ENCODE measurements at regions not wholly inside any gene's neighbourhood (a gene's known extent, or its start where the extent isn't known, plus 50 kb on each side); places are given as distances from the start of the nearest gene placed in this dataset.

DNA sequence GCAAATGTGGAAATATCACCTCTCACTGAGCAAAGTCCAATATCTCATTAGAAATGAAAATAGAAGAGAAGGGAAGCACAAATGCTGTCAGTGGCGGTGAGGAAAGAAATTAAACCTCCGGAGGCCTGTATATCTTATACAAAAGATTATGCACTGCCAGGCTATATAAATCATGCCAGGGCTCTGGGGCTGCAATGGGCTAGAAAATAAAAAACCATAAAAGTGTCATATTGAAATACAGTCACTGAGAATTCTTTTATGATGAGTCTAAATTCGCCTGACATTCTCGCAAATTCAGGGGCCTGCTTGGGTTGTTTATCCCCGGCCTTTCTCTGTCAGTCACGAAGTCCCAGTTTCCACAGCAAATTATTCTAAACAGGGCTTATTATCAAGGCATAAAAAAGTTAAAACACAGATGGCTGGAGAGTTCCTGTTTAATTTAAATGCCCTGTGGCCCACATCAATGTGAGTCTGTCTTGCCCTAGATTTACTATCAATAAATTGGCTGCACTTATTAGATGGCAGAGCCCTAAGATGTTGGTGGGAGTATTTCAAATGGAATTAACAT is 193.8 kb downstream of the SNX10 start:
- Histone ChIP-seq H3K23ac (ENCODE audit: insufficient read length) (no peak overlapping the region), H4K20me1 (replicated peaks in 1 of 2; ENCODE audit: control insufficient read depth in 1 of 2, insufficient read depth in 2 of 2, low read length in 2 of 2) (no peaks in the 10 kb centered on the region), H3K27ac (ENCODE audit: low read depth, low read length) (no peak overlapping the region), H3K56ac (replicated peaks; ENCODE audit: insufficient read length, low read depth, low read length) (no peak overlapping the region), H3K9ac (replicated peaks in 1 of 4; ENCODE audit: extremely low read depth in 1 of 4, low read depth in 3 of 4, low read length in 3 of 4) (no peak overlapping the region), H3K79me1 (ENCODE audit: low read depth, low read length) (no peaks in the 10 kb centered on the region), H4K91ac (replicated peaks; ENCODE audit: insufficient read length, low read length) (no peak overlapping the region), H3K14ac (ENCODE audit: insufficient read length) (no peak overlapping the region), H2BK120ac (replicated peaks; ENCODE audit: low read depth, low read length) (no peak overlapping the region), H2BK20ac (ENCODE audit: low read length) (no peak overlapping the region), H3K4me2 (ENCODE audit: insufficient read depth in 1 of 2, low read depth in 2 of 2, low read length in 2 of 2) (no peak overlapping the region), H2BK5ac (ENCODE audit: low read depth, low read length) (no peak overlapping the region), H2BK15ac (ENCODE audit: low read length) (no peak overlapping the region), H3K36me3 (ENCODE audit: control insufficient read depth in 2 of 4, insufficient read depth in 4 of 4, low read length in 3 of 4) (no peaks in the 10 kb centered on the region), H2AFZ (ENCODE audit: low read length) (no peak overlapping the region), H2BK12ac (ENCODE audit: low read depth, low read length) (no peak overlapping the region), H2AK5ac (ENCODE audit: low read depth, low read length) (no peak overlapping the region), H3K4me1 (replicated peaks in 1 of 4; ENCODE audit: control insufficient read depth in 3 of 4, insufficient read depth in 4 of 4, low read length in 3 of 4) (peaks cover 0 to 3% (median 1%) of the 10 kb centered on the region in 4 experiments; a peak in 3 of 7 replicates), H4K5ac (ENCODE audit: insufficient read length, low read depth, low read length) (no peak overlapping the region), H3K23me2 (ENCODE audit: low read depth, low read length) (no peaks in the 10 kb centered on the region), H3K9me3 (ENCODE audit: insufficient read depth in 2 of 2, low read depth in 1 of 2, low read length in 1 of 2) (no peaks in the 10 kb centered on the region), H3K27me3 (replicated peaks in 1 of 4; ENCODE audit: control insufficient read depth in 3 of 4, extremely low read depth in 1 of 4, insufficient read depth in 3 of 4, low read length in 3 of 4) (no peaks in the 10 kb centered on the region), H3K18ac (ENCODE audit: extremely low read depth, low read length) (no peak overlapping the region), H3K4me3 (ENCODE audit: extremely low read depth in 1 of 4, insufficient read depth in 2 of 4, low read depth in 3 of 4, low read length in 4 of 4) (no peak overlapping the region), H4K8ac (ENCODE audit: extremely low read depth, insufficient read depth, low read length) (no peak overlapping the region), H3K4ac (replicated peaks; ENCODE audit: insufficient read length, low read depth, low read length) (no peak overlapping the region), H3K79me2 (ENCODE audit: control insufficient read depth in 1 of 2, insufficient read depth in 2 of 2, low read length in 2 of 2) (no peaks in the 10 kb centered on the region)
- POLR2A ChIA-PET (ENCODE audit: partially characterized antibody), result no interaction called here
- CTCF ChIA-PET (ENCODE audit: partially characterized antibody), result interaction anchor here (0.6 to 0.9 kb wide), 2 partner anchors 104 to 113 kb away, joined by 3 read pairs; no protein-coding TSS in a partner anchor
- FAIRE-seq (no peak), DNase-seq (ENCODE audit: low read depth in 1 of 2, low spot score in 2 of 2) (no peak)
- WGBS, 2 experiments (ENCODE audit: extremely low coverage in 1 of 2, insufficient coverage in 1 of 2, insufficient read length in 1 of 2, insufficient replicate concordance in 2 of 2, low coverage in 1 of 2, low lambda C conversion rate in 2 of 2, missing lambda C conversion rate in 1 of 2), result 95% methylated on average over 6 of the region's 6 CpGs; no CpG with 5 or more reads in 1 of the 2 experiments
- TF ChIP-seq NANOG (IDR thresholded peaks at IDR 0.05; ENCODE audit: insufficient read depth, low read depth, low read length, poor library complexity, severe bottlenecking), result no peak
- TF ChIP-seq SAP30 (IDR thresholded peaks at IDR 0.05; ENCODE audit: insufficient read depth, insufficient replicate concordance, low read length), result no peak
- no peak for TF ChIP-seq GTF2F1 (IDR thresholded peaks at IDR 0.05; ENCODE audit: borderline replicate concordance, low read depth, low read length)
- TF ChIP-seq KDM5A (IDR thresholded peaks at IDR 0.05; ENCODE audit: low read length), result no peak
